ENCODE measurements at regions not wholly inside any gene's neighbourhood (a gene's known extent, or its start where the extent isn't known, plus 50 kb on each side); places are given as distances from the start of the nearest gene placed in this dataset.
A peak's percentile ranks its signal among the peaks of the same experiment; 100 is the strongest.

GRCh38 chr3:83523470-83524073 lies 1435.2 kb upstream of the CADM2 start:
- in situ Hi-C loops (cut with MboI; ENCODE audit: low pct_ligation_motif_present in 1 of 4, low pct_unique_long_range_greater_than_20kb in 1 of 4, low sequenced_read_pairs in 3 of 4) = no loop called here
- H3K4me3 ChIP-seq = no peak overlapping the region
- no peaks in the 10 kb centered on the region for H3K36me3 ChIP-seq
- DNase-seq = peak; percentile 8
- intact Hi-C loops (cut with DNase I; ENCODE audit: low total_unique reads) = no loop called here
- H3K27ac ChIP-seq = no peak overlapping the region
- no peaks in the 10 kb centered on the region for H3K27me3 ChIP-seq
- WGBS, 2 donors (ENCODE audit: low coverage in 1 of 2) = 12 to 14% methylated on average over 7 of the region's 7 CpGs
- H3K4me1 ChIP-seq = no peaks in the 10 kb centered on the region
- no peaks in the 10 kb centered on the region for H3K9me3 ChIP-seq
- TF ChIP-seq CTCF (IDR thresholded peaks at IDR 0.05) (peak in 3 of 5 experiments; percentile 10 to 19 (median 13)), POLR2A (IDR thresholded peaks at IDR 0.05) (no peak), POLR2AphosphoS5 (IDR thresholded peaks at IDR 0.05) (no peak), EP300 (IDR thresholded peaks at IDR 0.05; ENCODE audit: low read depth) (no peak)

- in situ Hi-C loops (cut with MboI; ENCODE audit: low pct_ligation_motif_present in 1 of 4, low pct_unique_long_range_greater_than_20kb in 1 of 4, low sequenced_read_pairs in 3 of 4) = no loop called here
These were observed 1433.9 kb upstream of the CADM2 start for GRCh38 chr3:83524901-83525300.

GRCh38 chr3:83559082-83559481 lies 1399.7 kb upstream of the CADM2 start:
- intact Hi-C loops (cut with DNase I; ENCODE audit: low total_unique reads) = no loop called here
- in situ Hi-C loops (cut with MboI; ENCODE audit: low pct_ligation_motif_present in 1 of 4, low pct_unique_long_range_greater_than_20kb in 1 of 4, low sequenced_read_pairs in 3 of 4) = no loop called here

More at GRCh38 chr3:83524901-83525300, 1433.9 kb upstream of the CADM2 start:
- Histone ChIP-seq H3K9me3 (no peaks in the 10 kb centered on the region), H3K4me1 (no peaks in the 10 kb centered on the region), H3K27me3 (no peaks in the 10 kb centered on the region), H3K27ac (no peak overlapping the region), H3K4me3 (no peak overlapping the region), H3K36me3 (no peaks in the 10 kb centered on the region)
- WGBS, 2 donors (ENCODE audit: low coverage in 1 of 2) = 44 to 57% methylated on average over 4 to 5 of the region's 5 CpGs
- no peak for TF ChIP-seq POLR2A (IDR thresholded peaks at IDR 0.05)
- no peak for TF ChIP-seq CTCF (IDR thresholded peaks at IDR 0.05)
- no peak for TF ChIP-seq EP300 (IDR thresholded peaks at IDR 0.05; ENCODE audit: low read depth)
- no peak for TF ChIP-seq POLR2AphosphoS5 (IDR thresholded peaks at IDR 0.05)
- DNase-seq = no peak
- intact Hi-C loops (cut with DNase I; ENCODE audit: low total_unique reads) = no loop called here

GRCh38 chr3:83567935-83568334 lies 1390.9 kb upstream of the CADM2 start:
- in situ Hi-C loops (cut with MboI; ENCODE audit: low pct_ligation_motif_present in 1 of 4, low pct_unique_long_range_greater_than_20kb in 1 of 4, low sequenced_read_pairs in 3 of 4) = no loop called here
- intact Hi-C loops (cut with DNase I; ENCODE audit: low total_unique reads) = no loop called here
- Histone ChIP-seq H3K27ac (no peak overlapping the region), H3K9me3 (no peaks in the 10 kb centered on the region), H3K4me1 (no peaks in the 10 kb centered on the region), H3K27me3 (no peaks in the 10 kb centered on the region), H3K4me3 (no peak overlapping the region), H3K36me3 (no peaks in the 10 kb centered on the region)
- no peak for DNase-seq
- TF ChIP-seq CTCF (IDR thresholded peaks at IDR 0.05) = no peak
- no peak for TF ChIP-seq POLR2A (IDR thresholded peaks at IDR 0.05)
- no peak for TF ChIP-seq EP300 (IDR thresholded peaks at IDR 0.05; ENCODE audit: low read depth)
- TF ChIP-seq POLR2AphosphoS5 (IDR thresholded peaks at IDR 0.05) = no peak
- 21 to 27% methylated on average over 3 of the region's 3 CpGs for WGBS, 2 donors (ENCODE audit: low coverage in 1 of 2)

More at GRCh38 chr3:83559082-83559481, 1399.7 kb upstream of the CADM2 start:
- DNase-seq = no peak
- H3K36me3 ChIP-seq = no peaks in the 10 kb centered on the region
- no peaks in the 10 kb centered on the region for H3K9me3 ChIP-seq
- TF ChIP-seq POLR2AphosphoS5 (IDR thresholded peaks at IDR 0.05) (no peak), EP300 (IDR thresholded peaks at IDR 0.05; ENCODE audit: low read depth) (no peak)
- WGBS, 2 donors (ENCODE audit: low coverage in 1 of 2) = 74 to 100% methylated on average over 2 to 3 of the region's 3 CpGs
- no peaks in the 10 kb centered on the region for H3K27me3 ChIP-seq
- H3K27ac ChIP-seq = no peak overlapping the region
- H3K4me1 ChIP-seq = no peaks in the 10 kb centered on the region
- no peak overlapping the region for H3K4me3 ChIP-seq

GRCh38 chr3:83581546-83581945 lies 1377.2 kb upstream of the CADM2 start:
- TF ChIP-seq EP300 (IDR thresholded peaks at IDR 0.05; ENCODE audit: low read depth) (no peak), POLR2A (IDR thresholded peaks at IDR 0.05) (no peak), CTCF (IDR thresholded peaks at IDR 0.05) (no peak), POLR2AphosphoS5 (IDR thresholded peaks at IDR 0.05) (no peak)
- in situ Hi-C loops (cut with MboI; ENCODE audit: low pct_ligation_motif_present in 1 of 4, low pct_unique_long_range_greater_than_20kb in 1 of 4, low sequenced_read_pairs in 3 of 4) (no loop called here), intact Hi-C loops (cut with DNase I; ENCODE audit: low total_unique reads) (no loop called here)
- Histone ChIP-seq H3K27me3 (no peaks in the 10 kb centered on the region), H3K4me3 (no peak overlapping the region), H3K36me3 (no peaks in the 10 kb centered on the region), H3K4me1 (no peaks in the 10 kb centered on the region), H3K27ac (no peak overlapping the region), H3K9me3 (no peaks in the 10 kb centered on the region)
- no peak for DNase-seq
- 37 to 48% methylated on average over 3 of the region's 3 CpGs for WGBS, 2 donors (ENCODE audit: low coverage in 1 of 2)

All from transverse colon (tissue), 4 donors.